Activated T-cell treated with anti-CD3 and anti-CD28 coated beads, Interleukin-2, amount 50 U/mL, for 72 hours (primary cell): ENCODE measurements at regions not wholly inside any gene's neighbourhood (a gene's known extent, or its start where the extent isn't known, plus 50 kb on each side); places are given as distances from the start of the nearest gene placed in this dataset.
"Not testable (repeated sequence)": the region's sequence is repeated elsewhere in the genome, so short reads cannot be mapped to it uniquely, and the experiment has no call there.

Experiments used
- ATAC-seq, 2 donors: fragments of 150-1000 bp; cut with Tn5 transposase; replicated peaks in 1 of 2; 2 replicates each; pipeline ENCODE4 v1.10.0; 2021; ENCODE audit warnings: moderate library complexity in 2 of 2, mild to moderate bottlenecking in 1 of 2
- DNase-seq, 2 donors: peaks; one replicate each; pipeline ENCODE4 v3.0.0; 2021 to 2022; ENCODE audit warnings: mixed read lengths in 1 of 2
- H3K27ac Mint-ChIP-seq: one replicate; pipeline ENCODE4 v1.8.0; 2022; ENCODE audit warnings: mild to moderate bottlenecking, moderate library complexity, mixed read lengths
- H3K27me3 Mint-ChIP-seq: one replicate; pipeline ENCODE4 v1.8.0; 2022; ENCODE audit warnings: low read depth, mixed read lengths
- H3K36me3 Mint-ChIP-seq, 2 donors: one replicate each; pipeline ENCODE4 v1.8.0; 2022; ENCODE audit warnings: mixed read lengths in 2 of 2, mild to moderate bottlenecking in 1 of 2; ENCODE audit not compliant: insufficient read depth in 2 of 2
- H3K4me1 Mint-ChIP-seq: one replicate; pipeline ENCODE4 v1.8.0; 2022; ENCODE audit warnings: low read depth, mixed read lengths
- H3K4me3 Mint-ChIP-seq, 2 donors: one replicate each; pipeline ENCODE4 v1.8.0; 2022; ENCODE audit warnings: mild to moderate bottlenecking in 2 of 2, mixed read lengths in 2 of 2, moderate library complexity in 2 of 2
- H3K9me3 Mint-ChIP-seq, 2 donors: one replicate each; pipeline ENCODE4 v1.8.0; 2022; ENCODE audit warnings: mixed read lengths in 2 of 2

DNA sequence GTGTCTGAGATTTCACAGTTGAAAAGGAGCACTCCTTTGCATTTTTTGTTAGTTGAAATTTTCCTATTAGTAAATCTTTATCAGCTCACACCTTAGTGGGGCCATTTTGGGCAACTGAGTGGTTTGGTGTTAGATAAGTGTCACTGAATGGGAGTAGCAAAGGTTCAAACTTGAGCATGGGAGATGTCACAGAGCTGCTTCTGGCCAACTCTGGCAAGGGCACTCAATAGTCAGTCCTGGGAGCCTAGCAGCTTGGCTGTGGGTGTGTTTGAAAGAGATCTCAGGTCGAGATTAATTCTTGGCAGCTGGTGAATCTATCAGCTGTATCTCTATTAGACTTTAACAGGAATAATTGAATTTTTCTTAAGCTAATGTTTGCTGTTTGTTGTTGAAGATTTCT is 579.3 kb downstream of the EDEM1 start:
- Mint-ChIP-seq H3K4me1 (no peaks in the 10 kb centered on the region), H3K36me3 (no peaks in the 10 kb centered on the region), H3K9me3 (peaks cover 0 to 2% of the 10 kb centered on the region in 2 donors), H3K27ac (no peak overlapping the region), H3K27me3 (no peaks in the 10 kb centered on the region), H3K4me3 (no peak overlapping the region)
- DNase-seq (no peak), ATAC-seq (no peak)

DNA sequence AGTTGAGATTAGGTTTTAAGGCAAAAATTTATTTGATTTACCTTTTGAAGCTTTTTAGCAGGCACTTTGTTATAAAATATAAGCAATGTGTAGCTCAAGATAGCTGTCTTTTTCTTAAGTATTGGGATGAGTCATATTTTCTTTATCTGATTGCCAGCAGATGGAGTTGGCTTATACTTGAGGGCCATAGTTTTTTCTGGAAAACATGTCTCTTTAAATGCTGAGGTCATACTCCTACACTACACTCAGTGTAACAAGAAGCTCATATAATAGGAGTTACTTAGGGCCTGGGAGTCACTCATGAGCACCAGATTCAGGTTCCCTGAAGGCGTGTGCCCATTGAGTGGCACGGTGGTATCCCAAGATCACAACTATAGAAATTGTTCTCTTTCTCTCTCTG is 579.8 kb downstream of the EDEM1 start:
- no peak for ATAC-seq
- no peaks in the 10 kb centered on the region for H3K27me3 Mint-ChIP-seq
- H3K9me3 Mint-ChIP-seq = peaks cover 0 to 2% of the 10 kb centered on the region in 2 donors
- H3K27ac Mint-ChIP-seq = no peak overlapping the region
- no peak for DNase-seq
- H3K36me3 Mint-ChIP-seq = no peaks in the 10 kb centered on the region
- H3K4me3 Mint-ChIP-seq = no peak overlapping the region
- no peaks in the 10 kb centered on the region for H3K4me1 Mint-ChIP-seq

DNA sequence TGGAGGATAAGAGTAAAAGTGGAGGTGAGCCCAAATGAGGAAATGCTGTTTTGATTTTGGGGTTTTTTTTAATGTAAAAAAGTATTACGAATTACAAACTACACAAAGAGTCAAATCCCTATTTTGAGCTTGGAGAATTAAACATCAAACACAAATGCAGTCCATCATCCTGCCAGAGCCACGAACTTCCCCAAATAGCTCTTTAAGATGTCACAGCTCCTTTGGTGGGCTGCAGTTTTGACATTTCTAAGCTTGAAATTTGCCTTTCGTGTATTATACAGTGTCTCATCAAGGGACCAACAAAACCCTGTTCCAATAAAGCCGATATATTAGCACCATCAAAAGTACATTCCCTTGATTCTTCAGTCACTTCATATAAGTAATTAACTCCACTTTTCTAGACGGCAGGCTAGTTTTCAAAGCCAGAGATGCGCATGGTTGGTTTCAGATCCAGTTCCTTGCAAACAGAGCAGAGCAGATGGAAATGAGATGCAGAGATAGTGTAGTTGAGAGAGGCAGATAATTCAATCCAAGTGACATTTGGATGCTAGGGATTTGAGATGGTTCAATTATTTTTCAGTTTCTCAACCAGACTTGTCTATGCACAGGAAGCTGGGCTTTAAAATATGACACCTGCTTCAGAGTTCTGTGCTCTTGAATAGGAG is 580.9 kb downstream of the EDEM1 start:
- Mint-ChIP-seq H3K4me3 (no peak overlapping the region), H3K36me3 (no peaks in the 10 kb centered on the region), H3K9me3 (peaks cover 0 to 2% of the 10 kb centered on the region in 2 donors), H3K27ac (no peak overlapping the region), H3K4me1 (no peaks in the 10 kb centered on the region), H3K27me3 (no peaks in the 10 kb centered on the region)
- ATAC-seq (no peak), DNase-seq (no peak)

DNA sequence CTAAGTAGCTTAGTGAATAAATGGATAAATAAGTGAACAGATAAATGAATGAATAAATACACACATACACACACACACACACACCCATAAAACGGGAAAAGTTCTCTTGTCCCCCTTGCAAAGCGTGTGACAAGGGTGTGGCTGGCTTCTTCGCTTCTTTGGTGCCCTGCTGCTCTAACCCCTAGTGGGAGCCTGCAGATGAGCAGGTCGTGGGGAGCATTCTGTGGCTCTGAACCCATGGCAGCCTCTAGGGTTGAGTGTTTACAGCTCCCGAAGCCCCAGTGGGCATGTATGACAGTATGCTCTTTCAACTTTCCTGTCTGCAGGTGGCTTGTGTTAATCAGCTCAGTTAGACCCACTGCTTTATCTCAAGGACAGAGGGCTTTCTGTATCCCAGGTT is 582.3 kb downstream of the EDEM1 start:
- no peaks in the 10 kb centered on the region for H3K36me3 Mint-ChIP-seq
- no peaks in the 10 kb centered on the region for H3K4me1 Mint-ChIP-seq

DNA sequence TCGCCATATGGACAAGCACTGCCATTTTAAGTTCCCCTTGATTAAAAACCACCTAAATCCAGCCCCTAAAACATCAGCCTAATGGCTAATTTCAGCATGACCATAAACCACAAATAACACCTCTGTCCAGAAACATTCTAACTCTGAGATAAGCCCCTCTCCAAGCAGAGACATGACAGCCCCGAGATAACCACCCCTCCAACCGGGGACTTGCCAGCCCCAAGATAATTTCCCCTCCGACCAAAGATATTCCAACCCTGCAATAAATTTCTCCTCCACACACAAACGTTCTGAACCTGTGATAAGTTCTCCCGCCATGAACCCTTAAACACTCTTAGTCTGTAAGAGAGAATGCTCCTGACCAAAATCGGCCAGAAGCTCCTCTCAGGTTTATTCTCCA is 586.8 kb downstream of the EDEM1 start:
- no peaks in the 10 kb centered on the region for H3K36me3 Mint-ChIP-seq
- H3K27ac Mint-ChIP-seq = no peak overlapping the region
- H3K4me3 Mint-ChIP-seq = no peak overlapping the region
- no peak for DNase-seq
- H3K9me3 Mint-ChIP-seq = no peaks in the 10 kb centered on the region
- no peak for ATAC-seq
- H3K4me1 Mint-ChIP-seq = no peaks in the 10 kb centered on the region
- no peaks in the 10 kb centered on the region for H3K27me3 Mint-ChIP-seq

More for the DNA sequence above, 582.3 kb downstream of the EDEM1 start:
- no peak overlapping the region for H3K4me3 Mint-ChIP-seq
- no peaks in the 10 kb centered on the region for H3K27me3 Mint-ChIP-seq
- DNase-seq = no peak
- no peak overlapping the region for H3K27ac Mint-ChIP-seq
- peaks cover 0 to 2% of the 10 kb centered on the region in 2 donors for H3K9me3 Mint-ChIP-seq
- no peak for ATAC-seq

DNA sequence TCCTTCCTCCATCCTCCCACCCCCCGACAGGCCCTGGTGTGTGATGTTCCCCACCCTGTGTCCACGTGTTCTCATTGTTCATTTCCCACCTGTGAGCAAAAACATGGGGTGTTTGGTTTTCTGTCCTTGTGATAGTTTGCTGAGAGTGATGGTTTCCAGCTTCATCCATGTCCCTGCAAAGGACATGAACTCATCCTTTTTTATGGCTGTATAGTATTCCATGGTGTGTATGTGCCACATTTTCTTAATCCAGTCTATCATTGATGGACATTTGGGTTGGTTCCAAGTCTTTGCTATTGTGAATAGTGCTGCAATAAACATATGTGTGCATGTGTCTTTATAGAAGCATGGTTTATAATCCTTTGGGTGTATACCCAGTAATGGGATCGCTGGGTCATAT is 587.6 kb downstream of the EDEM1 start:
- not testable (repeated sequence) for H3K27me3 Mint-ChIP-seq, H3K4me1 Mint-ChIP-seq, H3K27ac Mint-ChIP-seq, DNase-seq, H3K4me3 Mint-ChIP-seq, H3K9me3 Mint-ChIP-seq, H3K36me3 Mint-ChIP-seq, ATAC-seq

DNA sequence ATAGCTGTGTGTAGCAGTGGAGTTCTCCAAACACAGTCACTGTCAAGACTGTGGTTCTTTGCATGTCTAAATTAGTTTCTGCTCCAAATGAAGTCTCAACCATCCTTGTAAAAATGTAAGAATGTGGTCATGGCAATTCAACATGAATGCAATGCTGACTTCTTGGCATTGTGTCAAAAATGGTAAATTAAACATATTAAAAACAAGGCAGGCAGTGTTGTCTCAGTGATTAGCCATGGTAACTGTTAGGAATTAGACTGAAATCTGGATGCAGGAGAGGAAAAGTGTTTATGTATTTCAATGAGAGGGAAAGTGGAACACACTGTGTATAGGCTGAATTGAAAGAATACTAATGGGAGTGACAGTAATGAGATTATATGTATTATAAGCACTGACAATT is 597.2 kb downstream of the EDEM1 start:
- Mint-ChIP-seq H3K4me3 (no peak overlapping the region), H3K27ac (no peak overlapping the region), H3K36me3 (no peaks in the 10 kb centered on the region), H3K27me3 (no peaks in the 10 kb centered on the region), H3K9me3 (peaks cover 0 to 2% of the 10 kb centered on the region in 2 donors), H3K4me1 (no peaks in the 10 kb centered on the region)
- no peak for ATAC-seq
- DNase-seq = no peak

DNA sequence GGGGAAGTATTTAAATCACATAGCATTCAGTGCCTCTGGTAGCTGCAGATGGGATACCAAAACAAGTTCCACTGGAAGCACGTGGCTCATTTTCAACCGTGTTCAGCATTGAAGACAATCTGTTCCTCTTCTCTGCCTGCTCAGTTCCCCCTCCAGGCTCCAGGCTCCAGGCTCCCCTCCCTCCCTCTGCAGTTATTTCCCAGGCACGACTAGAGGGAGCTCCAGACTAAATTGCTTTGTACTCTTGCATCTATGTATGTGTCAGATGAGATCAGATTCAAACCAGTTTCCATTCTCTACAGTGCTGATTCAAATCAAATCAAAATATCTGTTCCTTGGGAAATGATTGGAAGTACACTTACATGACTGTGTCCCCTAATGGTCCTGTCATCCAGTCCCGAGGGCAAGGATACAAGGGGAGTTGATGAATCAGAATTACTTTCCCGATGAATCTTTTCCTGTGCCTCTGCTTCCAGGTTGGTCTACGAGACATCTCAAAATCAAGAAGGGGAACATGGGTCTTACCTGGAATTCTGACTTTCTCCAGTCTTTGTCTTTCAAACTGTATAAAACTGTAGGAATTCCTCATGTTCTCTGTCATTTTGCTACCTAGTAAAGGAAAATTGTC is 600.5 kb downstream of the EDEM1 start:
- H3K27me3 Mint-ChIP-seq = no peaks in the 10 kb centered on the region
- peaks cover 0 to 2% of the 10 kb centered on the region in 2 donors for H3K9me3 Mint-ChIP-seq

DNA sequence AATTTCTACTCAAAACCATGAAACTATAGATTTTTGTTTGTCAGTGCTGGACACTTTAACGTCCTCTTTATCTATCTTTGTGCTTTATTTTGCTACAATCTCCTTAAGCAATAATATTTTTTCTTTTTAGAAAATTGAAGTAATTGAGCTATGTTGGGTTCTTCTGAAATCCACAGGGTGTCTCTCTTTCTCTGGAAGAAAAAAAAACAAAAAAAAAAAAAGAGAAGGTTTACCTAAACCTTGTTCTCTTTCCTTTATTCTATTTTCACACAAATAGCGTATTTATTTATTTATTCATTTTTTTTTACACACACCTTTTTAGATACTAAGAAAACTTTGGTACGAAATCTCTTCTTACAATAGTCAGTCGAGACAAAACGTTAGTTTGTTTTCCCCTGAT is 601.0 kb downstream of the EDEM1 start:
- DNase-seq (no peak), ATAC-seq (no peak)
- Mint-ChIP-seq H3K9me3 (peaks cover 0 to 2% of the 10 kb centered on the region in 2 donors), H3K4me3 (no peak overlapping the region), H3K4me1 (no peaks in the 10 kb centered on the region), H3K36me3 (no peaks in the 10 kb centered on the region), H3K27ac (no peak overlapping the region), H3K27me3 (no peaks in the 10 kb centered on the region)

More for the DNA sequence above, 600.5 kb downstream of the EDEM1 start:
- H3K4me1 Mint-ChIP-seq = no peaks in the 10 kb centered on the region
- H3K36me3 Mint-ChIP-seq = no peaks in the 10 kb centered on the region
- ATAC-seq (no peak), DNase-seq (no peak)
- H3K4me3 Mint-ChIP-seq = no peak overlapping the region
- no peak overlapping the region for H3K27ac Mint-ChIP-seq

DNA sequence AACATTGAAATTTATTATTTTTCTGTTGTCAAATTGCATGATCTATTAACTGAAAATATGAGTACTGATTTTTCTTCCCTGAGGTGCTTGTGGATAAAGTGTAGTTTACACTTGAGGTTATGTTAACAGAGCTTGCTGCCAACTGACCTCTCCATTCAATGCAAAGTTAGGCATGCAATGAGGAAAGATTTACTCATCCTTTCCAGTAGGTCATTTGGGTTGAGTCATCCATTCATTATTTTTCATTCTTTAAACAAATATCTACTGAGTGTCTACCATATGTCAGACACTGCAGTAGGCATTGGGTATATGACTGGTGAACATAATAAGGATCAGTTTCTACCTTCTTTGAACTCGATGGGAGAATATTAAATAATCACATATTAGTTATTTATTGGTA is 604.1 kb downstream of the EDEM1 start:
- Mint-ChIP-seq H3K9me3 (peaks cover 0 to under 1% of the 10 kb centered on the region in 2 donors), H3K27me3 (no peaks in the 10 kb centered on the region), H3K36me3 (no peaks in the 10 kb centered on the region), H3K27ac (no peak overlapping the region), H3K4me1 (no peaks in the 10 kb centered on the region), H3K4me3 (no peak overlapping the region)
- DNase-seq (no peak), ATAC-seq (no peak)

DNA sequence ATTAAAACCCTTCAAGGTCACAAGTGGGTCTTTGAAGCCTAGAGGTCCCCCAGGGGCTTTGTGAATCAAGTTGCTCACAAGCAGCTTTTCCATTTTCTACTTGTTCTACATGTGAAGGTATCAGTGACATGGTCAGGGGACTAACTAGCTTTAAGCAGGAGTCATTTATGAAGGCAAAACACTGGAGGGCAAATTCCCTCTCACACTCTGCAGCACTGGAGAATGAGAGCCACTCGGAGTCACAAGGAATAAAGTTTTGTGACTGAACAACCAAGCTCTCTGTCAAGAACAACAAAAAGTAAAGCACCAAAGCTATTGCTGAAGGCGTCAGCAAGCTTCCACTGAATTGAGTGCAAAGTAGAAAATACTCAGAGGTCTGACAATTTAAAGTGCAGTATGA is 609.0 kb downstream of the EDEM1 start:
- DNase-seq (no peak), ATAC-seq (no peak)
- Mint-ChIP-seq H3K9me3 (peaks cover 0 to 1% of the 10 kb centered on the region in 2 donors), H3K27ac (no peak overlapping the region), H3K36me3 (no peaks in the 10 kb centered on the region), H3K4me3 (no peak overlapping the region), H3K27me3 (no peaks in the 10 kb centered on the region), H3K4me1 (no peaks in the 10 kb centered on the region)

DNA sequence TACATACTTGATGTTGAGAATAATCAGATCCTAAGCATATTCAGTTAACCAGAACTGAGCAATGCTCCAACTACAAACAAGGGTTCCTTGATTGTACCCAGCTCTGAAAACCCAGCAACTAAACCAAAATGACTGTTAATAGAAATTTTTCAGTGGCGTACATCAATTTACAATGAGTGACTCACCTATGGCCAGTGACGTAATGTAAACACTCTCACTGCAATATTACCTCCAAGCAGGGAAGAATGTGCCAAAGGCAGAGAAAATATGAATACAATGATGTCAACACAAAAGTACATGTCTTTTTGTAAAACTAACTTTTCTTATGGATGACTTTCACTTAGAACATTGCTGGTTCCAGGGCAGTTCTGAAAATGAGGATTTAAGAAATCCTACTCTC is 611.3 kb downstream of the EDEM1 start:
- Mint-ChIP-seq H3K27ac (no peak overlapping the region), H3K4me1 (no peaks in the 10 kb centered on the region), H3K9me3 (peaks cover 0 to 1% of the 10 kb centered on the region in 2 donors), H3K4me3 (no peak overlapping the region), H3K36me3 (no peaks in the 10 kb centered on the region), H3K27me3 (no peaks in the 10 kb centered on the region)
- no peak for ATAC-seq
- DNase-seq = no peak

DNA sequence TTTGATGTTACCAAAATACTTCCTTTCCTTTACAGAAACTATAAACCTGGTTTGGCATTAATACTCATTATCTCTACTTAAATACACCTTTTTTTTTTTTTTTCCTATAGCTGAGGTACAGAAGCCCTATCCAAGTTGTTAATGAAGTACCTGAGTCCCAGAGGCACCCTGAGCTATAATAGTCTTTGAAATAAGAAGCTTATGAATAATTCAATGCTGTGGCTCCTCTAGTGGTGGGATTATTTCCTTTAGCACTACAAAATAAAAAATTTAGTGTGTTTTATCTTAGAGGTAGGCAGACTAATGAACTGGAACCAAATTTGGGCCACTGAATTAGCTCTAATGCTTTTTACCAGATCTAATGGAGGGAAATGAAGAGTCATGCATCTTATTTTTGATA is 611.9 kb downstream of the EDEM1 start:
- Mint-ChIP-seq H3K4me1 (no peaks in the 10 kb centered on the region), H3K27me3 (no peaks in the 10 kb centered on the region), H3K36me3 (no peaks in the 10 kb centered on the region), H3K9me3 (peaks cover 0 to 1% of the 10 kb centered on the region in 2 donors), H3K27ac (no peak overlapping the region), H3K4me3 (no peak overlapping the region)
- DNase-seq (no peak), ATAC-seq (no peak)

DNA sequence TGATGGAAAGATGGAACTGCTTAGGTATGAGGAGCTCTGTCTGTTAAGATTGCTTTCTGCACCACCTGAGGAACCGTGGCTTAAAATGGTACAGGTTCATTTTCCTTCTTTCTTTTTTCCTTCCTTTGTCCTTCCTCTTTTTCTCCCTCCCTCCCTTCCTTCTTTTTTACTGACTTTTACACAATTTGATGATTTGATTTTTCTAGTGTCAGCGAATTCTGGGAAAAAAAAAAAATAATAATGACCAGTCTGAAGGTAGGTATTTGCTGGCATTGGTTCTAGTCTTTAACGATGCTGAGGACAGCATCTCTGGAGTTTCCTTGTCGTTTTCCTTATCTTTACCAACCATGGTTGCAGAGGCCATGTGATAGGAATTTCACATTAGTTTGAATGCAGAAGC is 613.5 kb downstream of the EDEM1 start:
- ATAC-seq (no peak), DNase-seq (no peak)
- Mint-ChIP-seq H3K36me3 (no peaks in the 10 kb centered on the region), H3K27ac (no peak overlapping the region), H3K4me1 (no peaks in the 10 kb centered on the region), H3K9me3 (peaks cover 0 to 1% of the 10 kb centered on the region in 2 donors), H3K27me3 (no peaks in the 10 kb centered on the region), H3K4me3 (no peak overlapping the region)
